Neural cell (in vitro differentiated cells): ENCODE measurements at regions not wholly inside any gene's neighbourhood (a gene's known extent, or its start where the extent isn't known, plus 50 kb on each side); places are given as distances from the start of the nearest gene placed in this dataset.

ENCODE experiments used
- H2AFZ ChIP-seq: fragments of 200-600, 300-800 bp; sonication (generic), shearing (Covaris generic); 2 replicates; pipeline ENCODE4 v1.6.0; 2014; ENCODE audit warnings: low read depth, mild to moderate bottlenecking, antibody characterized with exemption, low read length, moderate library complexity
- H3F3A ChIP-seq: fragments of 200-600 bp; shearing (Covaris generic); 2 replicates; pipeline ENCODE4 v1.6.1; 2016; ENCODE audit warnings: mild to moderate bottlenecking, moderate library complexity, mixed read lengths, antibody characterized with exemption, low read length; ENCODE audit not compliant: insufficient read depth, poor library complexity, severe bottlenecking
- H3K27ac ChIP-seq: fragments of 200-600, 300-800 bp; sonication (generic), shearing (Covaris generic); 2 replicates; pipeline ENCODE4 v1.5.1; 2014; ENCODE audit warnings: mild to moderate bottlenecking, low read length, moderate library complexity
- H3K27me3 ChIP-seq: fragments of 300-800, 200-600 bp; sonication (generic), shearing (Covaris generic); 2 replicates; pipeline ENCODE4 v1.6.0; 2014; ENCODE audit warnings: mild to moderate bottlenecking, low read depth, low read length, moderate library complexity; ENCODE audit not compliant: insufficient read depth
- H3K36me3 ChIP-seq: fragments of 300-800, 200-600 bp; sonication (generic), shearing (Covaris generic); 2 replicates; pipeline ENCODE4 v1.5.1; 2014; ENCODE audit warnings: mild to moderate bottlenecking, antibody characterized with exemption, low read length, moderate library complexity; ENCODE audit not compliant: insufficient read depth
- H3K4me2 ChIP-seq: fragments of 300-800, 200-600 bp; sonication (generic), shearing (Covaris generic); 2 replicates; pipeline ENCODE4 v1.6.0; 2014; ENCODE audit warnings: mild to moderate bottlenecking, low read length
- H3K4me3 ChIP-seq: fragments of 300-800, 200-600 bp; sonication (generic), shearing (Covaris generic); 2 replicates; pipeline ENCODE4 v1.5.1; 2014; ENCODE audit warnings: mild to moderate bottlenecking, low read length, moderate library complexity
- H3K79me2 ChIP-seq: fragments of 200-600 bp; shearing (Covaris generic); replicated peaks from 2 replicates; pipeline ENCODE4 v1.6.0; 2014; ENCODE audit warnings: mild to moderate bottlenecking, low read length, moderate library complexity; ENCODE audit not compliant: insufficient read depth
- H3K9ac ChIP-seq: fragments of 300-800, 200-600 bp; sonication (generic), shearing (Covaris generic); 2 replicates; pipeline ENCODE4 v1.6.1; 2016; ENCODE audit warnings: mild to moderate bottlenecking, low read length, mixed read lengths
- H3K9me2 ChIP-seq: fragments of 200-600 bp; shearing (Covaris generic); 2 replicates; pipeline ENCODE4 v1.6.1; 2016; ENCODE audit warnings: mild to moderate bottlenecking, low read length, mixed read lengths; ENCODE audit not compliant: insufficient read depth
- H3K9me3 ChIP-seq: fragments of 200-600, 300-800 bp; sonication (generic), shearing (Covaris generic); 2 replicates; pipeline ENCODE4 v1.6.1; 2016; ENCODE audit warnings: mild to moderate bottlenecking, mixed run types, low read length, moderate library complexity, mixed read lengths
- H4K20me1 ChIP-seq: fragments of 200-600 bp; shearing (Covaris generic); 2 replicates; pipeline ENCODE4 v1.6.1; 2016; ENCODE audit warnings: mild to moderate bottlenecking, mixed run types; ENCODE audit not compliant: insufficient read depth
- CTCF ChIP-seq: fragments of 450-650 bp; IDR thresholded peaks from 2 replicates; pipeline ENCODE4 v1.5.1; 2014; ENCODE audit warnings: antibody characterized with exemption, mild to moderate bottlenecking, moderate library complexity; ENCODE audit not compliant: poor library complexity, severe bottlenecking
- EP300 ChIP-seq: fragments of 450-650 bp; conservative IDR thresholded peaks from 2 replicates; pipeline ENCODE4 v1.6.1; 2014; ENCODE audit warnings: antibody characterized with exemption, mild to moderate bottlenecking, moderate library complexity; ENCODE audit not compliant: poor library complexity, severe bottlenecking
- EZH2 ChIP-seq: fragments of 200-600, 300-800 bp; shearing (Covaris generic), sonication (generic); IDR thresholded peaks from 2 replicates; pipeline ENCODE4 v1.6.1; 2014; ENCODE audit warnings: antibody characterized with exemption, low read length, borderline replicate concordance, mild to moderate bottlenecking; ENCODE audit not compliant: insufficient read depth, poor library complexity, severe bottlenecking
- MXI1 ChIP-seq: fragments of 450-650 bp; conservative IDR thresholded peaks from 2 replicates; pipeline ENCODE4 v1.6.1; 2014; ENCODE audit warnings: antibody characterized with exemption, mild to moderate bottlenecking; ENCODE audit not compliant: poor library complexity, severe bottlenecking
- POLR2AphosphoS5 ChIP-seq: IDR thresholded peaks from 2 replicates; pipeline ENCODE4 v1.6.1; 2012
- RAD21 ChIP-seq: fragments of 450-650 bp; conservative IDR thresholded peaks from 2 replicates; pipeline ENCODE4 v1.6.1; 2014; ENCODE audit warnings: antibody characterized with exemption, mild to moderate bottlenecking, moderate library complexity
- REST ChIP-seq: IDR thresholded peaks from 2 replicates; pipeline ENCODE4 v1.6.1; 2012; ENCODE audit warnings: borderline replicate concordance
- SMC3 ChIP-seq: fragments of 450-650 bp; conservative IDR thresholded peaks from 2 replicates; pipeline ENCODE4 v1.6.1; 2014; ENCODE audit warnings: antibody characterized with exemption, mild to moderate bottlenecking, moderate library complexity; ENCODE audit not compliant: poor library complexity
- TAF1 ChIP-seq: IDR thresholded peaks from 2 replicates; pipeline ENCODE4 v1.6.1; 2012; ENCODE audit warnings: low read depth

GRCh38 chr18:34631093-34631966 lies 78.8 kb upstream of the DTNA start:
- Histone ChIP-seq H3K27ac (no peak overlapping the region), H3K9me3 (no peaks in the 10 kb centered on the region), H3K4me2 (no peak overlapping the region), H3K4me3 (no peak overlapping the region), H4K20me1 (no peaks in the 10 kb centered on the region), H3K9me2 (no peaks in the 10 kb centered on the region), H3F3A (no peaks in the 10 kb centered on the region), H3K27me3 (no peaks in the 10 kb centered on the region), H3K36me3 (no peaks in the 10 kb centered on the region), H2AFZ (no peak overlapping the region), H3K79me2 (no peaks in the 10 kb centered on the region), H3K9ac (no peak overlapping the region)
- TF ChIP-seq POLR2AphosphoS5 (no peak), CTCF (no peak)

- no peak overlapping the region for H3K27ac ChIP-seq
- H3K36me3 ChIP-seq = no peaks in the 10 kb centered on the region
- H3K9ac ChIP-seq = no peak overlapping the region
- TF ChIP-seq SMC3 (no peak), EZH2 (no peak), TAF1 (no peak), RAD21 (no peak), POLR2AphosphoS5 (no peak), CTCF (no peak), MXI1 (no peak), EP300 (no peak), REST (no peak)
- H3K4me3 ChIP-seq = no peak overlapping the region
- no peak overlapping the region for H2AFZ ChIP-seq
- no peak overlapping the region for H3K4me2 ChIP-seq
- H3K79me2 ChIP-seq = no peaks in the 10 kb centered on the region
- no peaks in the 10 kb centered on the region for H4K20me1 ChIP-seq
- no peaks in the 10 kb centered on the region for H3K9me3 ChIP-seq
- no peaks in the 10 kb centered on the region for H3K9me2 ChIP-seq
- no peaks in the 10 kb centered on the region for H3K27me3 ChIP-seq
- H3F3A ChIP-seq = no peaks in the 10 kb centered on the region
Observed at GRCh38 chr18:34632321-34632720, 77.8 kb upstream of the DTNA start.
